ENCODE measurements at regions not wholly inside any gene's neighbourhood (a gene's known extent, or its start where the extent isn't known, plus 50 kb on each side); places are given as distances from the start of the nearest gene placed in this dataset.

- TF ChIP-seq CTCF (IDR thresholded peaks at IDR 0.05; ENCODE audit: insufficient read depth, missing control alignments) = no peak
- FAIRE-seq (no peak), DNase-seq (ENCODE audit: insufficient read length, low spot score) (no peak)
Observed at GRCh38 chrX:151818828-151819227, 84.3 kb downstream of the CNGA2 start.

GRCh38 chrX:151821226-151821625 is 86.7 kb downstream of the CNGA2 start:
- no peak for DNase-seq (ENCODE audit: insufficient read length, low spot score)
- no peak for TF ChIP-seq CTCF (IDR thresholded peaks at IDR 0.05; ENCODE audit: insufficient read depth, missing control alignments)

GRCh38 chrX:151825007-151825406 is 87.7 kb upstream of the MAGEA4 start:
- no peak for FAIRE-seq
- TF ChIP-seq CTCF (IDR thresholded peaks at IDR 0.05; ENCODE audit: insufficient read depth, missing control alignments) = no peak
- DNase-seq (ENCODE audit: insufficient read length, low spot score) = no peak

More at GRCh38 chrX:151821226-151821625, 86.7 kb downstream of the CNGA2 start:
- no peak for FAIRE-seq

GRCh38 chrX:151825925-151826485 is 86.7 kb upstream of the MAGEA4 start:
- no peak for FAIRE-seq

DNA sequence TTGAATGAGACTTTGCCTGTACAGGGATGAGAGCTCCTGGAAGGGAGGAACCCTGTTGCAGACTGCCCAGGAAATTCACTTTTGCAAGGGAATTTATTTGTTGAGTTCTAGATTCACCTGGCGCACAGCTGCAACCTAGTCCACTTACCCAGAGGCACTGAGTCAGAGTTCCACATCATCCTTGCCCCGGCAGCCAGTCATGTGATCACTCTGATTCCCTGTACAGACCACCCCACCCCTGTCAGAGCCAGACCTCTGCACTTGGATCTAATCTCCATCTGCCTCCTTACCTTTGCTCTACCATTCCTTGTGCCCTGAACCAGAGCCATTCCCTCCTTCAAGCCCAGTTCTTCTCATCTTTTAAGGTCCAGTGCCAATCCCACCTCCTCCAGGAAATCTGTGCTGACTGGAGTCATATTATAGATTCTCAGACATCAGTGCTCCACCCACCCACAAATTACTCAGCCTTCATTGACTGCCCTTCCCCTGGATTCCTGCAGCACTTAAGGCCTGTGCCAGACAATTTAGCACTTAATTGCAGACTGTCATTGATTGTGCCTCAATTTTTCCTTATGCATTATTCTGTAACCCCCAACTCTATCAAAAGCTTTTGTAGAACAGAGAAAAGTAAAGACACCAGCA is 84.1 kb upstream of the MAGEA4 start:
- no peak for FAIRE-seq
- no peak for DNase-seq (ENCODE audit: insufficient read length, low spot score)
- TF ChIP-seq CTCF (IDR thresholded peaks at IDR 0.05; ENCODE audit: insufficient read depth, missing control alignments) = no peak

More at GRCh38 chrX:151825925-151826485, 86.7 kb upstream of the MAGEA4 start:
- DNase-seq (ENCODE audit: insufficient read length, low spot score) = no peak
- TF ChIP-seq CTCF (IDR thresholded peaks at IDR 0.05; ENCODE audit: insufficient read depth, missing control alignments) = peak; percentile 9

- no peak for DNase-seq (ENCODE audit: insufficient read length, low spot score)
- no peak for TF ChIP-seq CTCF (IDR thresholded peaks at IDR 0.05; ENCODE audit: insufficient read depth, missing control alignments)
- FAIRE-seq = no peak
Observed at GRCh38 chrX:151830911-151831310, 81.8 kb upstream of the MAGEA4 start.

- DNase-seq (ENCODE audit: insufficient read length, low spot score) = no peak
- no peak for TF ChIP-seq CTCF (IDR thresholded peaks at IDR 0.05; ENCODE audit: insufficient read depth, missing control alignments)
- FAIRE-seq = no peak
Observed at GRCh38 chrX:151852294-151852693, 60.4 kb upstream of the MAGEA4 start.

All from D721Med (cell line).